ENCODE measurements at regions not wholly inside any gene's neighbourhood (a gene's known extent, or its start where the extent isn't known, plus 50 kb on each side); places are given as distances from the start of the nearest gene placed in this dataset.
A peak's percentile ranks its signal among the peaks of the same experiment; 100 is the strongest.

DNA sequence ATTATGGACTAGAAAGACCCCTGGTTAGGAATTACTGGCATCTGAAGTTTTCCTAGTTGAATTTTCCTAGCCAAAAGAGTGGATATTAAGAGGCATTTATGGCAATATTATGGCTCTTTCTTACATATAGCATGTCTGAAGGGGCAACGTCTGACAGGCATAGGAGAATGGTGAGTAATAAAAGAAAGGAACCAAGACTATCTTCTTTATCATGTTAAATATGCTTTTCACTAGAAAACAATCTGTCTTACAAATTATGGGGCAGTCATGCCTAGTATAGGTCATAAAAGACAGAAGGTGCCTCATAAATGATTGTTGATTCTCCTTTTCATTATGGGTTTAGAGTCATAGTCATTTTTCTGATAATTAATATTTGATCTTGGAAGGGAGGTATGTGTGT is 431.1 kb upstream of the HTR2C start:
- ATAC-seq (replicated peaks) = no peak
- Mint-ChIP-seq H3K27ac (no peak overlapping the region), H3K27me3 (no peaks in the 10 kb centered on the region), H3K9me3 (peaks cover 2 to 4% of the 10 kb centered on the region in 2 donors), H3K36me3 (no peaks in the 10 kb centered on the region), H3K4me3 (no peak overlapping the region), H3K4me1 (no peaks in the 10 kb centered on the region)
- no peak for DNase-seq

DNA sequence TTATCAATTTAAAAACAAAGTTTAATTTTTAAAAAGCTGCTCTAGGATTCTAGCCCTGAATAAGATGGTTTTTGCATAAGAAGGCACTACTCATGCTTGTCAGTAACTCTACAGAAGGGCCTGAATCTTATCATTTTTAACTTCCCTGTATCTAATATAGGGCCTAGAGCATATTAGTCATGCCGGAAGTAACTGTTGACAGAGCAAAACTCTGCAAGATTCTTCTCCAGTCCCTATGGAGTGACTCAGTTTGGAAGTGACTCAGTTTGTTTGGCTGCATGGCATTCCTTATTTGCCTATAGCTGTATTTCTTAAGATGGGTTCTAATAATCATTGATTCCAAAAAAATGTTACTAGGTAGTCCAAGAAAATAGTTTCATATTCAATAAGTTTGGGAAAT is 431.8 kb upstream of the HTR2C start:
- H3K4me1 Mint-ChIP-seq = no peaks in the 10 kb centered on the region
- no peak for DNase-seq
- no peaks in the 10 kb centered on the region for H3K36me3 Mint-ChIP-seq
- H3K27me3 Mint-ChIP-seq = no peaks in the 10 kb centered on the region
- no peak for ATAC-seq (replicated peaks)
- H3K9me3 Mint-ChIP-seq = peaks cover 2 to 4% of the 10 kb centered on the region in 2 donors
- H3K4me3 Mint-ChIP-seq = no peak overlapping the region
- H3K27ac Mint-ChIP-seq = no peak overlapping the region

DNA sequence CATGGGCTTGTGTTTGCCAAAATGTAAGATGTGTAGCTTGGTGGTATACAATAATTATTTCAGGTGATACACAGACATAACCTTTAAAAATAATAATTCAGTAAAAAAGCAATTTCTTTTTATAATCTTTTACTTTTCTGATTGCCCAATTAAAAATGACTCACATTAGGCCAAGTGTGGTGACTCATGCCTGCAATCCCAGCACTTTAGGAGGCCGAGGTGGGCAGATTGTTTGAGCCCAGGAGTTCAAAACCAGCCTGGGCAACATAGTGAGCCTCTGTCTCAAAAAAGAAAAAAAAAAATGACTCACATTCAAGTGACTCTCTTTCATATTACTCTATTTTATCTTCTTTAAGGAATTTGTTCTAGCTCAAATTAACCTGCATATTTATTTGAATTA is 449.4 kb upstream of the HTR2C start:
- no peaks in the 10 kb centered on the region for H3K4me1 Mint-ChIP-seq
- DNase-seq (no peak), ATAC-seq (replicated peaks) (no peak)
- H3K27ac Mint-ChIP-seq = no peak overlapping the region
- H3K27me3 Mint-ChIP-seq = peaks cover 0 to 3% of the 10 kb centered on the region in 2 donors
- H3K9me3 Mint-ChIP-seq = peaks cover 1 to 3% of the 10 kb centered on the region in 2 donors
- H3K4me3 Mint-ChIP-seq = no peak overlapping the region
- H3K36me3 Mint-ChIP-seq = no peaks in the 10 kb centered on the region

DNA sequence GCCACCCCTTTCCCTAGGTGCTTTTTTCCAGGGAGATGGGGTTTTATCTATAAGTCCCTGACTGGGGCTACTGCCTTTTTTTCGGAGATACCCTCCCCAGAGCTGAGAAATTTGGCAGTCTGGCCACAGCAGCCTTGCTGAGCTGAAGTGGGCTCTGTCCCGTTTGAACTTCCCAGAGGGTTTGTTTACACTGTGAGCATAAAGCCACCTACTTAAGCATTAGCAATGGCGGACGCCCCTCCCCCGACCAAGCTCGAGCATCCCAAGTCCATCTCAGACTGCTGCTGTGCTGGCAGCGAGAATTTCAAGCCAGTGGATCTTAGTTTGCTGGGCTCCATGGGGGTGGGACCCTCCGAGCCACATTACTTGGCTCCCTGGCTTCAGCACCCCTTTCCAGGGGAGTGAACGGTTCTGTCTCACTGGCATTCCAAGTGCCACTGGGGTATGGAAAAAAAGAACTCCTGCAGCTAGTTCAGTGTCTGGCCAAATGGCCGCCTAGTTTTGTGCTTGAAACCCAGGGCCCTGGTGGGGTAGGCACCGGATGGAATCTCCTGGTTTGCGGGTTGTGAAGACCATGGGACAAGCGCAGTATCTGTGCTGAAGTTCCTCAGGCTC is 456.4 kb upstream of the HTR2C start:
- ATAC-seq (replicated peaks) = no peak
- no peaks in the 10 kb centered on the region for H3K9me3 Mint-ChIP-seq
- H3K4me3 Mint-ChIP-seq = no peak overlapping the region
- no peaks in the 10 kb centered on the region for H3K36me3 Mint-ChIP-seq
- DNase-seq = no peak
- H3K27me3 Mint-ChIP-seq = peaks cover 0 to 3% of the 10 kb centered on the region in 2 donors
- H3K27ac Mint-ChIP-seq = no peak overlapping the region
- H3K4me1 Mint-ChIP-seq = no peaks in the 10 kb centered on the region

DNA sequence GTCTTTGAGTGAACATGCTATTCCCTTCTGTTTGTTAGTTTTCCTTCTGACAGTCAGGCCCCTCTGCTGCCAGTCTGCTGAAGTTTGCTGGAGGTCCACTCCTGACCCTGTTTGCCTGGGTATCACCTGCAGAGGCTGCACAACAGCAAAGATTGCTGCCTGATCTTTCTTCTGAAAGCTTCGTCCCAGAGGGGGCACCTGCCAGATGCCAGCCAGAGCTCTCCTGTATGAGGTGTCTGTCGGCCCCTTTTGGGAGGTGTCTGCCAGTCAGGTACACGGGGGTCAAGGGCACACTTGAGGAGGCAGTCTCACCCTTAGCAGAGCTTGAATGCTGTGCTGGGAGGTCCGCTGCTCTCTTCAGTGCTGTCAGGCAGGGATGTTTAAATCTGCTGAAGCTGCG is 456.9 kb upstream of the HTR2C start:
- H3K4me3 Mint-ChIP-seq = no peak overlapping the region

DNA sequence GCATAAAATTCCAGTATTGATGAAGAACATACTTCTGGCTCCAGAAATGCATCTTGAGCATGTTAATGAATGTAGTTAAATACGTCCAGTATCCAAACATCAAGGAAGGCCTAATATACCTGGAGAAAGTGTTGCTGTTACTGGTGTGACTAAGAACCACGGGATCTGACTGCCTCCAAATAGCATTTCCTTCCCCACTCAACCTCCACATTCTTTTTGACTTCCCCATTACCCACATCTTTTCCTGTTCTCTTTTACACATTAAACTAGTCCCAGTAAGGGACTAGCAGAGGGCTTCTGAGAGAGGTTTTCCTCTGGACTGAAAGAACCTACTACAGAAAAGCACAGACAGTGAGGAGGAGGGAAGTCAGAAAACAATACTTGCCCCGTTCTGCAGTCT is 482.8 kb upstream of the HTR2C start:
- Mint-ChIP-seq H3K36me3 (no peaks in the 10 kb centered on the region), H3K4me3 (no peak overlapping the region), H3K27ac (no peak overlapping the region), H3K27me3 (no peaks in the 10 kb centered on the region), H3K9me3 (no peaks in the 10 kb centered on the region), H3K4me1 (no peaks in the 10 kb centered on the region)
- no peak for DNase-seq
- no peak for ATAC-seq (replicated peaks)

More for the DNA sequence above, 456.9 kb upstream of the HTR2C start:
- H3K36me3 Mint-ChIP-seq = no peaks in the 10 kb centered on the region
- no peak overlapping the region for H3K27ac Mint-ChIP-seq
- no peaks in the 10 kb centered on the region for H3K4me1 Mint-ChIP-seq
- DNase-seq = no peak
- ATAC-seq (replicated peaks) = no peak
- peaks cover 0 to 3% of the 10 kb centered on the region in 2 donors for H3K27me3 Mint-ChIP-seq
- no peaks in the 10 kb centered on the region for H3K9me3 Mint-ChIP-seq

DNA sequence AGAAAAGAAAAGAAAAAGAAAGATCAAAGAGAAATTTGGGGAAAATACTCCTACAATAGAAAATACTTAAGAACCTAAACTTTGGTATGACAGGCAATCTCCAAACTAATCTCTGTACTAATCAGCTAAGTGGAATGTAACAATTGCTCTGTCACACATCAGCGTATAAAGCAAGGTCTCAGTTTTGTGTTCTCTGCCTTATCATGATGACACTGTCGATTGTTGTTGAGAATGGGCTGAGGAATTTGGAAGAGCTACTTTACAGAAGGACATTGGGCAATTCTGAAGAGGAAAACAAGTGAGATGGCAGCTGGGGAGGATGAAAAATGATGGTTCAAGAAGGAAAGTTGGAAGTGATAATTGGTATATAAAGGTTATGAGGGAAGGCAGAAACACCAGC is 486.0 kb upstream of the HTR2C start:
- DNase-seq (no peak), ATAC-seq (replicated peaks) (no peak)
- Mint-ChIP-seq H3K36me3 (no peaks in the 10 kb centered on the region), H3K27ac (no peak overlapping the region), H3K9me3 (no peaks in the 10 kb centered on the region), H3K4me3 (no peak overlapping the region), H3K4me1 (no peaks in the 10 kb centered on the region), H3K27me3 (no peaks in the 10 kb centered on the region)

DNA sequence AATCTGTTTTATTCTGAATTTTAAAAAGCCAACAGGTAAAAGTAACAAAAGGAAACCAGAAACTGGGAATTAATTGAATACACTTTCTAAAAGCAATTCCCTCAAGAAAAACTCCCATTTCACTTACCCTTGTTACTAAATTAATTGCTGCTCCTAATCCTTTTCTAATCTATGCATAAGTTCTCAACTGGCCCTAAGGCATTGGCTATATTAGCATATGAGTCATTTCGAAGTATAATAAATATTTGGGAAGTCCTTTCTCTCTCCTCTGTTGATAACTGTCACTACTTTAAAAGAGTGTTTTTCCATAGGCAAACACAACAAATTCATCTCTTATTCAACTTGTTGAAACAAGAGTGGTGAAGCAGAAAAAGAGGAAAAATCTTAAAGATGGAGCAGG is 486.5 kb upstream of the HTR2C start:
- H3K27me3 Mint-ChIP-seq = no peaks in the 10 kb centered on the region

DNA sequence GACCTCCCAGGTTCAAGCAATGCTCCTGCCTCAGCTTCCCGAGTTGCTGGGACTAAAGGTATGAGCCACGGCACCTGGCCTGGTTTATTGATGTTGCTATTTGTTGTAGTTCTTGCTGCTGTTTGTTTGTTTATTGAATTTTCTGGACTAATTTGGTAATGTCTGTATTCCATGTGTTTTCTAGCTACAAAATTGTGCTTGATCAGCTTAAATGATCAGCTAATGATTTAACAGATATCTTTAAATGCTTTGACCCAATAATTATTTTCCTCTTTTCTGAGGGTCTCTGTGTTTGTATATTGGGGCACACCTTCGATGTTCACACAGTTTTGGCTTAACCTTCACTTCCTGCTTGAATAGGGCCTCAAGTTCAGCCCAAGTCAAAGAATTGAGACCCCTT is 488.1 kb upstream of the HTR2C start:
- H3K9me3 Mint-ChIP-seq = peaks cover 0 to 4% of the 10 kb centered on the region in 2 donors
- no peak overlapping the region for H3K27ac Mint-ChIP-seq
- ATAC-seq (replicated peaks) (no peak), DNase-seq (no peak)
- no peaks in the 10 kb centered on the region for H3K36me3 Mint-ChIP-seq
- no peaks in the 10 kb centered on the region for H3K4me1 Mint-ChIP-seq
- H3K4me3 Mint-ChIP-seq = no peak overlapping the region
- no peaks in the 10 kb centered on the region for H3K27me3 Mint-ChIP-seq

More for the DNA sequence above, 486.5 kb upstream of the HTR2C start:
- Mint-ChIP-seq H3K4me1 (no peaks in the 10 kb centered on the region), H3K4me3 (no peak overlapping the region), H3K27ac (no peak overlapping the region), H3K36me3 (no peaks in the 10 kb centered on the region), H3K9me3 (no peaks in the 10 kb centered on the region)
- ATAC-seq (replicated peaks) (no peak), DNase-seq (no peak)

DNA sequence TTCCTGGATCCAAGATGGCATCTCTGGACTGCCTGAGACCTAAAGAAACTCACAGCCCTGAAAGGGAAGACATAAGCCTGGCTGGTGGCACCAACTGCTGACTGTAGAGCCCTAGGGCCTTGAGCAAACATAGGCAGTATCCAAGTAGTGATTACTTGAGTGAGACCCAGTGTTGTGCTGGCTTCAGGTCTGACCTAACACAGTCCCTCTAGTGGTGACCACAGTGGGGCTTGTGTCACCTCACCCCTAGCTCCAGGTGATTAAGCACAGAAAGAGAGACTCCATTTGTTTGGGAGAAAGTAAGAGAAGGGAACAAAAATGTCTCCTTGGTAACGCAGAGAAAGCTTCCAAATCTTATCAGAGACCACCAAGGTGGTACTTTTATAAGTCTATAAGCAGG is 496.3 kb upstream of the HTR2C start:
- H3K27ac Mint-ChIP-seq = no peak overlapping the region
- peaks cover 0 to 2% of the 10 kb centered on the region in 2 donors for H3K36me3 Mint-ChIP-seq
- peaks cover 0 to 4% of the 10 kb centered on the region in 2 donors for H3K27me3 Mint-ChIP-seq
- no peak for DNase-seq
- no peak for ATAC-seq (replicated peaks)
- no peak overlapping the region for H3K4me3 Mint-ChIP-seq
- H3K9me3 Mint-ChIP-seq = peaks cover 2 to 11% of the 10 kb centered on the region in 2 donors
- H3K4me1 Mint-ChIP-seq = no peaks in the 10 kb centered on the region

DNA sequence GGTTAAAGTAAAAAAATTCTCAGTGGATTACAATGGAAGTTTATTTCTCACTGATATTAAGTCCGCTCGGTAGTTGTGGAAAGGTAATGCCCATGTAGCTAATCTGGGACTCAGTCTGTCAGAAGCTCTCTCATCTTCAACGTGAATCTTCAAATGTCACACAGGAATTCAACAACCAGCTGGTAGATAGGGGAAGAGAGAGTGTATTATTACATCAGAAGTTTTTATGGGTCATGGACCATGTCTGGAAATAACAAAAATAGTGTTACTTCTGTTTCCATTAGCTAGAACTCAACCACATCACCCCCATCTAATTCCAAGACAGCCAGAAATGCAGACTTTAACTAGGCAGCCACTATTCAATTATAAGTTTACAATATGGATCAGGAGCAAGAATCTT is 506.1 kb upstream of the HTR2C start:
- H3K27ac Mint-ChIP-seq = peak overlapping the region; percentile 11
- H3K27me3 Mint-ChIP-seq = no peaks in the 10 kb centered on the region
- no peaks in the 10 kb centered on the region for H3K9me3 Mint-ChIP-seq
- peak; percentile 58 to 72 for ATAC-seq (replicated peaks)
- H3K4me1 Mint-ChIP-seq = peaks cover 0 to 12% of the 10 kb centered on the region in 2 donors
- no peak overlapping the region for H3K4me3 Mint-ChIP-seq
- DNase-seq = no peak
- H3K36me3 Mint-ChIP-seq = no peaks in the 10 kb centered on the region

DNA sequence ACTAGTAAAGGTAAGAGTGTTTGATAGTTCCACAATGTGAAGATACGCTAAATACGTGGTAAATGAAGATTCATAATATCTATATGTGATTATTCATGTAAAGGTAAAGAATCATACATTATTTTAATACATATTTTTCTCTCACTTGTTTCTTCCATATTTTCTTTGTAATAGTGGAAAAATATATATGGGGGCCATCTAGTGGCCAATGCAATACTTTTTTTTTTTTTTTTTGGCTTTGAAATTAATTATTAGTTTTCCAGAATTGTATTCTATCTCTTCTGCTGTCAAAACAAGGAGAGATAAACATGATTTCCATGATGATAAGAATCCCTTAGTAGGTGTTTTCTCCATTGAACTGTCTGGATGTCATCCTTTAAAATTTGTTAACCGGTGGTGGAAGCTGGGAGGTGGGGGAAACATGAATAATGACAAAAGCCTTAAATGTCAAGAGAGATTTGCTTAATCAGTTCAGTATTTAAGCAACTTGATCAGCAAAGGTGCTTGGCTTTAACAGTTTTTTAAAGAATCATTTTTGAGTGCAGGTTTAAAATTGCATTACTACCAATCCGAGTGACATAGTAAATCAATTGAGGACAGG is 508.7 kb upstream of the HTR2C start:
- ATAC-seq (replicated peaks) = no peak
- peaks cover 0 to 12% of the 10 kb centered on the region in 2 donors for H3K4me1 Mint-ChIP-seq
- H3K9me3 Mint-ChIP-seq = no peaks in the 10 kb centered on the region
- no peak for DNase-seq
- H3K27me3 Mint-ChIP-seq = no peaks in the 10 kb centered on the region
- no peak overlapping the region for H3K4me3 Mint-ChIP-seq
- H3K36me3 Mint-ChIP-seq = no peaks in the 10 kb centered on the region
- no peak overlapping the region for H3K27ac Mint-ChIP-seq

DNA sequence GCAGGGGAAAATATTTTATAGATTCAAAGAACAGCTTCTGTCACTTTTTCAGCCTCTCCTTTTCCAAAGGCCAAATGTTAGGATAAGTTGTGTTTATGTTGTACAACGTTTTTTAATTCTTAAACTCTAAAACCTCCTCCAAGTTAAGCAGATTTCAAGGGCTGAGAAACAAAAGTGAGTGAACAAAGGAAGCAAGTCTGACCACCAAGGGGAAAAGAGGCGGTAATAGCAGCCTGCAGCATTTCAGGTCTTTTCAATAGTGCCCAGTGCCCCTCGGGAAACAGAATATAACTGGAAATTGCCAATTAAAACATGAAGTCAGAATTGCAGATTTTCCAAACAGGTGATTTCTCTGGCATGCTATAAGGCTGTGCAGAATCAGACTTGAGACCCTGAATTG is 510.0 kb upstream of the HTR2C start:
- Mint-ChIP-seq H3K4me1 (peaks cover 0 to 12% of the 10 kb centered on the region in 2 donors), H3K36me3 (no peaks in the 10 kb centered on the region), H3K9me3 (no peaks in the 10 kb centered on the region), H3K4me3 (no peak overlapping the region), H3K27me3 (no peaks in the 10 kb centered on the region), H3K27ac (no peak overlapping the region)
- DNase-seq (no peak), ATAC-seq (replicated peaks) (no peak)

DNA sequence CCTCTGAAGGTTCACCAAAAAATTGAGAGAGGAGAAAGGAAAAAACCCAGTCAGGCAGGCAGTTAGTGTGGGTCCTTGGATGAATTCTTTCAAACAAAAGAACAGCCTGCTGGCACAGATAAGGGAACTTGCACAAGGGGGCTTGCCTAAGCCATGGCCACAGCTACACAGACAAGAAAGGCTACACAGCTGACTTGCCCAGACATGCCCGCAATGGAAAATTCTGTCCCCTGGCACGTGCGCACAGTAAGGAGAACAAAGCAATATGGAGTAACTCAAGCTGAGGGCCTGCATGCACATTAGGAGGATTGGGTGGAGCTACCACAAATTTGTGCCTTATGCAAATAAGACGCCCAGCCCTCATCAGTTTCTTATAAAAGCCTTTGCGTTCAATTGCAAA is 512.5 kb upstream of the HTR2C start:
- ATAC-seq (replicated peaks) (no peak), DNase-seq (no peak)
- no peaks in the 10 kb centered on the region for H3K9me3 Mint-ChIP-seq
- no peaks in the 10 kb centered on the region for H3K36me3 Mint-ChIP-seq
- no peaks in the 10 kb centered on the region for H3K27me3 Mint-ChIP-seq
- H3K4me1 Mint-ChIP-seq = no peaks in the 10 kb centered on the region
- H3K4me3 Mint-ChIP-seq = no peak overlapping the region
- no peak overlapping the region for H3K27ac Mint-ChIP-seq

DNA sequence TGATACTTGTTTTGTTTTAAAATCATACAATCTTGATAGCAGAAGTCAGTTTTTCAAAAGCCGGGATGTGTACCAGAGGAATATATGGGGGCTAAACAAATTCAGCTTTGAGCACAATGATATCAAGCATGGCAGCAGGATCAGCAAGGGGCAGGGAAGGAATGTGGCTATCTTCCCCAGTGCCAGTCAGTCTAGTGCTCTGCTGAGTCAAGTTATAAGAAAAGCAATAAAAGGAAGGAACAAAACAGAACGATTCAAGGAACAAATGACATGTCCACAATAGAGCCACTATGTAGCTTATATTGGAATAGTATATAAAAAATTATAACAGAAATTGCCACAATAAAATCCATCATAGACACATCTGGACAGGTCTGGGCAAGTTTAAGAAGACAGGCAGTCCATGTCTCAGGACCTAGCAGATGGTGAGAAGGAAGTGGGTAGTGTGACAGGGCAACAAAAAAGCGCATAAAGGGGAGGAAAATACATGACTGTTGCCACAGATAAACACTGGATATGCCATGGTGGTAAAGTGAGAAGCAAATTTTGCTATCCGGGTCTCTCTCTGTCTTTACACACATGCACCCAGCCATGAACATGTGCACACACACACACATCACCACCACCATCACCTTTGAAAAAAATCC is 518.2 kb upstream of the HTR2C start:
- Mint-ChIP-seq H3K9me3 (no peaks in the 10 kb centered on the region), H3K4me1 (no peaks in the 10 kb centered on the region), H3K4me3 (no peak overlapping the region), H3K36me3 (no peaks in the 10 kb centered on the region), H3K27me3 (no peaks in the 10 kb centered on the region), H3K27ac (no peak overlapping the region)
- DNase-seq = no peak
- no peak for ATAC-seq (replicated peaks)

All from stimulated activated naive B cell treated with anti-CD40 and anti-IgM and Interleukin-4, amounts not matched to agents 10 μg/mL and 1 μg/mL and 100 μg/mL, for 72 hours (primary cell).